HuH-7 (cell line): ENCODE measurements at regions not wholly inside any gene's neighbourhood (a gene's known extent, or its start where the extent isn't known, plus 50 kb on each side); places are given as distances from the start of the nearest gene placed in this dataset.
"Not testable (repeated sequence)": the region's sequence is repeated elsewhere in the genome, so short reads cannot be mapped to it uniquely, and the experiment has no call there.

Experiments used
- DNase-seq: peaks from one replicate; pipeline ENCODE4 v3.0.0; 2011; ENCODE audit warnings: low spot score

DNA sequence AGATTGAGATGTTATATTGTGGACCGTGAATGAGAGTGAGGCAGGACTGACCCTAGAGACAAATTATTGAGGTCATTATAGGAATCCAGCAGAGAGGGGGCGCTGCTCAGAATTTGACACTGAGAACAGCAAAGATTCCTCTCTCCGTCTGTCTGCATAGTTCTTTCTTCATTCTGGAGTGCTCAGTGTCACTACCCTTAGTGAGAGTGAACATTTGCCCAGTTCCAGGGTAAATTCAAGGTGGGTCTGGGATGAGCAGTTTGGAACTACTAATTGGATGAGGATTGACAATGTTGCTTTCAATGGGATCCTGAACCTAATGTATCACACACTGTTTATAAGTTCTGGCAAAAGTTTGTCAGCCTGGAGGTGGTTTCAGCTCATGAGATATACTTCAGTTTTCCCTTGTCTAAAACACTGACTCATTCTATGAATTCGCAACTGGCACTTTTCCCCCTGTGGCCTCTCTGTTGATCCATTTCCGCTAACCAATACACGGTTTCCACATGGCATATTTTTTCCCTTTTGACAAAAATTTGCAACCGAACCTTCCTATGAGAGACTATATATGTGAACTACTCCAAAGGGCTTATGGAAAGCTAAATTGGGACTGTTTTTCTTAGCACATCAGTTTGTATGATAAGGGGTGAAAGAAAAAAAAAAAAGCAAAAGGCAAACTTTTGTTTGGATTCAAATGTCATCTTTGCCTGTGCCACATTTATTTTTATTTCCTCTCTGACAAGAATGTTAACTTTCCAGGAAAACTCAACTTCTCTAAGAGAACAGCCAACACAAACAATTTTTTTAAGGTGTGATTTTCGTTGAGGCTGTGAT lies 1240.7 kb upstream of the WWC1 start:
- DNase-seq = no peak

DNA sequence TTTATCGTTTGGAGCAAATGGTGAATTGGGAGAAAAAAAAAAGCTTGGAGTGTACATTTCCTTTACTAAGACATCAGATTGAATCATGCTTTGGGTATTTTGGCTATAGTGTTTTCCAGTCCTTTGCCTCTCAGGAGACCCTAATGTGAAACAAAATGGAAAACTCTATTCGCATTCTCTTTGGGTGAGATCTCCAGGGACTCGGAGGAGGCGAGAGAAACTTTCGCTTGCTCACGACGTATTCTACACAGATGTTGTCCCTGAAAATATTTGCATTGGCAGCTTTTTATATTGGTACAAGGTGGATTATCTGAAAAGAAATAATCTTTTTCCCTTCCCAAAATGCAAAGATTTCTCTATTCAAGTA lies 1240.1 kb upstream of the WWC1 start:
- DNase-seq = no peak

DNA sequence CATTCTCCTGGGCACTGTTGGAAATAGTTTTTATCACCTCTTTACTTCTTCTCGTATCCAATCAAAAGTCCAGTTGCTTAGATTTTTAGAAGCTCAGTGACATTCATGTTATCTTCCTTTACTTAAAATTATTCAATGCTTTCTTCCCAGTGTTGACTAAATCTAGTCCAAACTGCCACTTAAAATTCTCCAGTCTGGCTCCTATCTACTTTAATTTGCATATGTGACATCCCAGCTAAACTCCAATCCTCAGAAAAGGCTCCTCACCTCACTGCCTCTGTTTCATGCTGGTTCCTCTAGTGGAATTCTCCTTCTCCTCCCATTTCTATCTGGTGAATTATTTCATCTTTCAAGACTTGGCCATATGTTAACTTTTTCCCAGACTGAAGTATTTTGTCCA lies 1238.7 kb upstream of the WWC1 start:
- DNase-seq = no peak

DNA sequence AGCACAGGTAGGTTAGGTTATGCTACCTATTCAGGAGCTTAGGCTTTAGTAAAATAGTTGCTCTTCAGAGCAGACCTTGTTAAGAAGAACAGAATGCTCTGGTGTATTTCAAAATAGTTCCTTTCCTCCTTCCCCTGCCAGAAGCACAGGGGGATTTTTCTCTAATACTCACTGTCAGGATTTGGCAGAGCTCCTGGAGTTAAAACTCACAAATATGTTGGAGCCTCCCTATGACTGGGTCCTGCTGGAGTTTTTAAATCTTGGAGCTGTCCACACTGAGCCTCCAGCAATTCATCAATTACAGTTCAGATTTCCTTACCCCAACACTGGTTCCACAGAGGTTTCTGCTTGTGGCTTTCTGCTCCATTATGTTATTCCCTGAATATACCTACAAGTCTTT lies 1233.8 kb upstream of the WWC1 start:
- no peak for DNase-seq

DNA sequence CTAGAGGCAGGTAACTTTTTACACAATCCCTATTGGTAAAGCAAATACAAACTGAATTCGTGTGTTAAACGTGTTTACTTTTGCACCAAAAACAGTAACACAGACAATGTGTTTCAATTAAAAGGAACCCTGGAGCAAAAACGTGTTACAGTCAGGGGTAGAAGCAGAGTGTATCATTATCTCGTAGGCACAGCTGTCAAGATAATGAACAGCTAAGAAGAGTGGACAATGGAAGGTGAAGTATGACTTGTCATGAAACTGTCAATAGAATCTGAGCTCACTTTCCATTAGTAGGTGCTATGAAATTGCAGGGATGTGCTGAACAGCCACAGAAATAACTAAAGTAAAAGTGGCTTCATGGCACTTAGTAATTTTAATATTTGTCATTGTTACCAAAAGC lies 1229.8 kb upstream of the WWC1 start:
- no peak for DNase-seq

DNA sequence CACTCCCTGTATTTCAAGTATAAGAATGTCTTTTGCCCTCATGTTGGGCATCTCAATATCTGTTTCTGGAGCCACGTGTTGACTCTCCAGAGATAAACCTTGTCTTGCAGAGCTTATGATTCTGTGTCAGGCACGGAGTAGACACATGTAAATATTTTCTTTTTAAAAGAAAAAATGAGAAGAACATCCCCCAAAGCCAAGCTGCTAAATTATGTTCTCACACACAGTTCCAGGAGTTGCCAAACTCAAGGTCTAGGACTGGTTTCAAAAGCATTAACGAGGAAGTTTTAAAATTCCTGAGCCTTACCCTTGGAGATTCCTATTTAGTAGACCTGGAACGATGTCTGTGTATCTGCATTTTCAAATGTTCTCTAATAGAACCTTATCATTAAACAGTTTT lies 1228.3 kb upstream of the WWC1 start:
- DNase-seq = no peak

DNA sequence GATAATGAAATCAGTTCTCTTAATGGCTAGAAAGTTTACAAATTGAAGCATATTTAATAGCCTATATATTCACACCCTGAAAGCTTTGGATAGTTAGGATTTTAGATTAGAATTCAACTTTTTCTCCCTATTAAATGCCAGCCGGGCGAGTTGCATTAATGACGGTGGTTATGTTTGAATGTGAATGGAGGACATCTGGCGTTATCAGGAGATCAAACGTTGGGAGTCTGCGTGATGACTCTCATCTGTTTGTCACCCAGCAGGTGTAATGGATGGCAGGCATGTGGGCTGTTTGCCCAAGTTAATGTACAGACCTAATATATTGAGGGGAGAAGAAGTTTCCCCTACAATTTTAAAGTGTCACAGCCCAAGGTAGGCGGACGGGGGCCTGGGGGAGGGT lies 1227.7 kb upstream of the WWC1 start:
- no peak for DNase-seq

DNA sequence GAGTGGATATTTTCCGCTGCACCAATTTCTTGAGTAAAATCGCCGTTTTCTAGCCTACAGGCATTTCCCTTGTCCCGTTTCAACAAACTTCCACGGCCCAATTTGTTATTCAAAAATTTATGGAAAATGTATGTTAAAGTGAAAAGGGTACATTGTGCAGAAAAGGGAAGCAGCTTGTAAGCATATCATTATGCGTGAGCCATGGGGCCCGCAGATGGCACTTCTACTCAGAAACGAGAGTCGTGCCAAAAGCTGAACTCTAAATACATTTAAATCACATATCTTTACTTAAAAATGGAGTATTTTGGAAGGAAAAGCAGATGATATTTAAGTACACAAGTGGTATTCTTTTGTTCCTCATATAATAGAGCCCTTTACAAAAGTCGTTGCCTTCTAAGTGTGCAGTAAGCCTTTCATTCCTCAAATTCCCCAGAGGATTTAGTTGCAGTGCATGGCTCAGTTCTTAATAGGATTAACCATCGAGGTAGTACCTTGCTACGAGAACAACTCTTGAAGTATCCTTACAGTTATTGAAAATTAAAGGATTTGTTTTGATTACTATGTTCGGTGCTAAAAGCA lies 1227.2 kb upstream of the WWC1 start:
- DNase-seq = no peak

DNA sequence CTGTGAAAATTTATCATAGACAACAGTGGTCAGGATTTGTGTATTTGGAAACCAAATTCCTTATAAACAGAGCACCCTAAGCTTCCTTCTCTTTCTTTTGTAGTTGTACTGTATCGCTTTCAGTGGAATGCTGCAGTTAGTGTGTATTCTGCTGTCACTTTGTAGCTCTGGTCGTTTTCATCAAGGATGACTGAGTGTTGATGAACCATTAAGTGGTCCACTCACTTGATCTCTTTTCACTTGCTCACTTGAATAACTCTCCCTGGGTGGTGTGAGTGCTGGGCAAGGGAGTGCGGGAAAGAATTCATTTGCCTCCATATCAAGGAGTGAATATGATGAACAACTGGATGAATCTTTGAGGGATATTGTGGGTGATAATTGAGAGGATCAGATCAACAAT lies 1225.7 kb upstream of the WWC1 start:
- no peak for DNase-seq

DNA sequence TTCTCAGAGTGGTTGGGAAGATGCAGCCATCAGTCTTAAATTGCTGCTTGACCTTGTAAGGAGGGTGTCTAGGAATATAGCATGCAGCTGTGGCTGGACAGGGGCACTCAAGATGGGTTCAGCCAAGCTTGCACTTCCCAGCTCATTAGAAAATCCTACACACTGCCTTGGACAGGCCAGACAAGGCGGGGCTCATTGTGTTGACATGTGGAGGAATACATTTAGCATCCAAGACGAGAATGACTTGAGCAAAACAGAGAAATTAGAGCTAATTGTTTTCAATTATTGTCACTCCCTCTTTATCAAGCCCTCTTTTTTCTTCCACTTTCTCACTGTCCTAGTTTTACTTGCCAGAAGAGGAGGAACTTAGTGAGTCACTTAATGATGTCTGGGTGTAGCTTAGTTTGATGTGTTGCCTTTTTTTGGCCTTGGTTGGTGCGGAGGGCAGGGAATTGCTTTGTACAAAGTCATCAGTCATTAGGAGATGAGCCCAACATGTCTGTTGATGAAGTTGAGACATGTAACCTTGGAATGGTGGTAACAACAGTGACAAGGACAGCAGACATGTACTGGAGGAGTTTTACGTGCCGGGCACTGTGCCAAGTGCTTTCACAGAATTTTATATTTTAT lies 1219.3 kb upstream of the WWC1 start:
- no peak for DNase-seq

DNA sequence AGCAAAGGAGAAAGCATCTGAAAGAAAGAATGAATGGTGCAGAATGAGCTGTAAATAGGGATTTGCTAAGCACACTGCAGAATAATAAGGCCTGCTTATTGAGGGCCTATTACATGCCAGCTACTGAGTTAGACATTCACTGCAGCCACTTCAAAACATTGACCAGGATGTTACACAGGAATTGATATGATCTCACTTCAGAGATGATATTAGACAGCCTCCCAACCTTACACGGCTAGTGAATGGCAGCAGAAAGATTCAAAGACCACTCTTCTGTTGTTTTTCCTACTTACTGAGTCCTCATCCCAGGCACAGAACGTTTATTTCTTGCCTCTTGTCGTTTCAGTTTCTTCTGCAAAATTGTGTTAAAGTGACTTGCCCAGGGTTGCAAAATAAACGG lies 1209.9 kb upstream of the WWC1 start:
- DNase-seq = no peak

DNA sequence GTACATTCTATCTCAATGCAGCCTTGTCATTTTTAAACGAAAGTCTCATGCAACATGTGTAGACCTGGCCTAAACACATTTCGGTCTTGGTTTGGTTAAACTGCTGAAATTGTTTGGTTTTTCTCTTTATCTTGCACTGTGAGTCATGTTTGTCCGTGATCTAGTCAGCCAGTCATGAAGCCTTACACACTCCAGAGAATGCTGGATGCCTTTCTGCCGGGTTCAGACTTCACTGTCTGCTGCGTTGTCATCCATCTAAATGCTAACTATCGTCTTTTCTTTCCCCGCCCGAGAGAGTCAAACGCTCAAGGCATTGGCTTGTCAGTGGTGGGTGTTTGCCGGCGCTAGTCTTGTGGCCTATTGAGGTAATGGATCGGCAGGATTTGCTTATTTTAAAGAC lies 1194.6 kb upstream of the WWC1 start:
- no peak for DNase-seq

DNA sequence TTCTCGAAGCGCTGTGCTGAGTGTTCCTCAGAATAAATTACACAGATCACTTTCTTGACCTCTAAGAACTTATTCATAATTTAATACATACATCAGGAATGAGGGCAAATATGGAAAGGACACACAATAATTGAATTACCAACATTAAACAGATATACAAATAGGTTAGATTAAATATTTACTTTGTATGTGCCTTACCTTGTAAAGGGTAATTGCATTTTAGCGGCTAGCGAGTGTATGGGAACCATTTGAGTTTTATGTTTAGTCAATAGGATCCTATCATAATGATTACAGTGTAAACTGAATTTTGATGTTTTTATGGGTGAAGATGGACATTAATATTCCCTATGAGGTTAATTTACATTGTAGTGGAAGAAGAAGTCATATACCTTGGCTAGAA lies 1187.1 kb upstream of the WWC1 start:
- no peak for DNase-seq

DNA sequence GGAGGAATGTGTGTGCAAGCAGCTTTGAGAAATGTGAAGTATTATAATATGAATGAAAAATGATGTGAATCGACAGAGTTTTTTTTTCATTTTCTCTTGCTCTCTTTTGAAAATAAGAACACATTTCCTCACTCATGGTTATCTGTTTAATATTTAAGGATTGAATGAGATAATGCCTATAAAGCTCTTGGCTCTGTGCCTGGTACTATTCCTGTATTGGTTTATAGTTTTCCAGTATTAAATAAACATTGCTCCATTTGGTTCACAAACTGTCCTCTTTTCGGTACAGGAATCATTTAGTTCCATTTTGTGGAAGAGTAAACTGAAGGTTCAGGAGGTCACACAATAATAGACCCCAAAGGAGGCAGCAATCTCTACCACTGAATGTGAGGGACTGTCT lies 1185.5 kb upstream of the WWC1 start:
- DNase-seq = no peak

DNA sequence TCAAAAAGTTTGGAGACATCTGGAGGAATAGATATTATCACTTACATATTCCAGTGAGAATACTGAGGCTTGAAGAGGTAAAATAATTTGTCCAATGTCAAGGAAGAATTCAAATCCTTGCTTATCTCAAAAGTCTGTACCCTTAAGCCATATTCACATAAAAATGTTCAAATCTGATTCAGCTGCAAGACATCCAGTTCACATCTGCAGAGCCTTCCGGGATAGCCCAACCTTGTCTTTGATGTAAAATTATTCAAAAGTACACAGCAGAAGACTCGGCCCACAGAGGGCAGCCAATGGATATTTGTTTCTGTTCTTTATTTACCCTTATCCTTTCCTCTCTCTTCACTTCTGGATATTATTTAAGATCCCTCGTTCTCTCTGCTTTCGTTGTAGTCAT lies 1183.8 kb upstream of the WWC1 start:
- DNase-seq = no peak

DNA sequence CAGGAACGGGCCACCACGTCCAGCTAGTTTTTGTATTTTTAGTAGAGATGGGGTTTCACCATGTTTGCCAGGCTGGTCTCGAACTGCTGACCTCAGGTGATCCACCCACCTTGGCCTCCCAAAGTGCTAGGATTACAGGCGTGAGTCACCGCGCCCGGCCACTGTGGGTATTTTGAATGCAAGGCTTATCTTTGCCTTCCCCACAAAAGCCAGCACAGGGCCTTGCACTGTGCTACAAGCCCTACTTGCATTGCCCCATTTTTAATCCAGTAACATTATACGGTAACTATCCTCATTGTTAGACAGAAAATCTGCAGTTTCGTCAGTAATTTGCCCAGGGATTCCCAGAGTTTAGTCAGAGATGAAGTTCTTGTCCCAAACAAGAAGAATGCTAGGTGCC lies 1183.2 kb upstream of the WWC1 start:
- not testable (repeated sequence) for DNase-seq

DNA sequence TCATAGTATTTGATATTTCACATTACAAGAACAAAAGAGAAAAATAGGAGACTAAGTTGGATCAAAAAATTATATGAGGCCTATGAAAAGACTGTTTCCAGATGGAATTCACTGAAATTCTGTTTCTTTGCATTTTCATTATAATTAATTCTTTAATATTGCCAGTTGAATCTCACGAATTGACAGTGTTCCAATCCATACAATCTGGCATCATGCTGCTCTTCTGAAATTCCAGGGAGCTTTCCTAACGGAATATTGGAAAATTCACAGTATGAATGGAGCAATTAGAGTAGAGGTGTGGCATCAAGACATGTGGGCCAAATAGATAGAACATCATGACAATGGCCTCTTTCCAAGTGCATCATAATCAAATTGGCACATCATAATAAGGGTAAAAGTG lies 1178.9 kb upstream of the WWC1 start:
- DNase-seq = no peak

DNA sequence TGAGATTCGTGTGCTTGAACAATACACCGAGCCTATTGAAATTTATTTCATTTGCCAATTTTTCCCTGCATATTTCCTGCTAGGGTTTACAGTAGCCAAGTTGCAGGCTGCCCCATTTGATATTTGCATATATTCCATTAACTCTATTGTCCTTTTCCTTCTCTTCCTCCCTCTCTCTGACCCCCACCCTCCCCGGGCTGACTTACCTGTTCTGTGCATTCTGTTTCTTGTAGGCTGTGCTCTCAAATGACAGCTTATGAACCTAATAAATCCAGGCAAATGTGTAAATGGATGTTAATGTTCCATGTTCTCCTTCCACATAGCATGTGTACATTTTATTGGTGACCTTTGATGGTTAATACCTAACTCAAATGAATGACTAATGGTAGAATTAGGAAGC lies 1169.2 kb upstream of the WWC1 start:
- no peak for DNase-seq

DNA sequence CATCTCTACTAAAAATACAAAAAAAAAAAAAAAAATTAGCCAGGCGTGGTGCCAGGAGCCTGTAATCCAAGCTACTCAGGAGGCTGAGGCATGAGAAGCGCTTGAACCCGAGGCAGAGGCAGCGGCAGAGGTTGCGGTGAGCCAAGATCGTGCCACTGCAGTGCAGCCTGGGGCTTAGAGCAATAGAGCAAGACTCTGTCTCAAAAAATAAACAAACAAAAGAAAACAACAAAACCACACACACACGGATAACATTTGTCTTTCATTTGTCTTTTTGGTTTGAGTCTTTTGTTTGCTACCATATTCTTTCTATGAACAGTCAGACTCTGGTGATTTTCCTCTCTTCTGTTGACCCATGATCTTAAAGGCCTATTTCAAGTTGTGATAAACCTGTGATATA lies 1168.3 kb upstream of the WWC1 start:
- DNase-seq = no peak

DNA sequence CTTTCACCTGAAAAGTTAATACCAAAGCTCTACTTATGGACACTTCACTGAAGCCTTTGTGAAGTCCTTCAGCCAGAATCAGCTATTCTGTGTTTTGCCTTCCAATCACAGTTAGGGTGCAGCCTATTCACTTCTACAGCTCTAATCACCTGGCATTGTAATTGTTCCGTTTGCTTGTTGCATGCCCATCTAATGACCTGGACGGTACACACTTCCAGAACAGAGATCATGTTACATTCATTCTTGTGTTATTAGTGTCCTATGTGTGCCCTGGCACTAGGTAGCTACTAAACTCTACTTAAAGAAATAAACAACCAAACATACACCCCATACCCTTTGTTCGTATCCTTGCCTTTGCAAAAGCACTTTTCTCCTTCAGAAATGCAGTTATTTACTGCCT lies 1162.9 kb upstream of the WWC1 start:
- no peak for DNase-seq

DNA sequence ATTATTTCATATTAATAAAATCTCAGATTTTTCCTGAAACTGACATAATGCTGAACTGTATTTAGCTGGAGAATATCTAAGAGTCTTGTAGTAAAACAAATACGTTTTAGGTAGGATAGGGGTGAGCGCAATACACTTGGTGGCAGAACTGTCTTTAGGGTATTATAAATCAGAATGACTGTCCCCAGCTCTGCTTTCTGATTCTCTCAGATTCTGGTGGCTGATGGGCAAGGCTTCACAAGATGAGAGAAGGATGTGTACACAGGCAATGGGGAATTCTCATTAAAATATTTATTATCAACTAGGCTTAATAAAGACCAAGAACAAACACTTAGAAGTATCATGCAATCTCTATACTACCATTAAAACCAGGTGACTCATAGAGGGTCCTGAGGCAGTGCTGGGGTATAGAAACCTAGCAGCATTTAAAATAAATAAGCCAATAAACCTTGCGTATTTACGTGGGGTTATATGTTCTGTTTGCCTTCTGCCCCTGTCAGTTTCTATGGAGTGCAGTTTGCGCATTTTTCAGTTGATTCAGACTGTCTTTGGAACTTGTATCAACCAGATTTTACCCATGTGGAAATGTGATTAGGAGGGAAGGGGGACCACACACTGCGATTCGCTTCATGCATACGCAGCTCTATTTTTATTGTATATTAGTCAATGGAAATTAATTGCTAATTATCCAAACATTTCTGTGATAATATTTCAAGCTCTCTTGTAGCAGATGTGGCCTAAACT lies 1150.7 kb upstream of the WWC1 start:
- DNase-seq = no peak

DNA sequence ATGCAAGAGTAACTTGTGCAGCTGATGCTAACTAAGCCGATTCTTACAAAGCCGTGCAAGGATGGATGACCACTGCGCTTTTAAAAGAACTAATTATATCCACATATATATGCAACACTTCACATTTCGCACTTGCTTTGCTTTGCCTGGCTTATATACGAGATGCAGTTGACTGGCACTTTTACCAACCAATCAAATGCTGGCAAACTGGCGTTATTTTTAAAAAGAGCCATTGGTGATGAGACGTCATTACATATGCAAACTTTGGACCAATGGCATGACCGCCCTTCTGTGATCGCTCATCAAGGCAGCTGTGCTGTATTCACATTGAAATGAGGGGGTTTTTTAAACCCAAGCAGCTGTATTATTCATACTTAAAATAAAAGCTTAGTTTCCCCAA lies 1147.7 kb upstream of the WWC1 start:
- no peak for DNase-seq

DNA sequence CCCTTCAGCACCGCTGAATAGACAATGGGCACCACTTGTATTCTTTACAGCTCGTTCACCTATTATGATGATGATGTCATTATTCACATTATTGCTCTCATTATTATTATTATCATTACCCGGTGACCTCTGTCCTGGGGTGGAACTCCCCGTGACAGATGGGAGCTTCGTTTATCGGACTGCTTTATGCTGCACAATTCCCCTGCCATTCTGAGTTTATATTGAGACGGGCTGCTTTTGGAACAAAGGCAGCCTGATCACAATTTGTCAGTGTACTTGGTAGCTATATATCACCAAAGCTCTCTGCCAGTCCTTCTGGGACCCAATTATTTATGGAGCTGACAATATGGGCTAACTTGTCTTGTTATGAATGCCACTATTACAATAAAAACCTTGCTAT lies 1145.6 kb upstream of the WWC1 start:
- DNase-seq = no peak
